K562 (cell line): ENCODE measurements at regions not wholly inside any gene's neighbourhood (a gene's known extent, or its start where the extent isn't known, plus 50 kb on each side); places are given as distances from the start of the nearest gene placed in this dataset.

Source experiments
- ATAC-seq: fragments of 200-7000 bp; cut with Tn5 transposase; 3 replicates; pipeline ENCODE4 v1.9.1; 2020; ENCODE audit warnings: moderate library complexity
- BruUV-seq: library from RNA; stranded (reverse); fragments of 400-500 nt; replicated peaks from 2 replicates; lab custom pipeline; 2021; lab: Mats Ljungman, UMichigan
- CTCF ChIA-PET: fragments of 300-600 bp; formaldehyde crosslinking; extraction: SDS; loops from one replicate; lab custom pipeline; 2021; ENCODE audit warnings: low intra/inter-chr PET ratio; lab: Yijun Ruan, JAX
- POLR2A ChIA-PET: fragments of 300-600, 350-650 bp; sonication (Branson Sonifier 250); formaldehyde crosslinking; extraction: SDS; loops from one replicate; lab custom pipeline; 2021; ENCODE audit warnings: antibody characterized with exemption, inconsistent platforms; lab: Yijun Ruan, JAX
- DNase-seq, 4 experiments: peaks; one replicate each; pipeline versions ENCODE4 v3.0.0 to v3.0.0-alpha.2; 2011 to 2018; ENCODE audit warnings: low spot score in 3 of 4, mixed read lengths in 3 of 4; ENCODE audit errors: extremely low read depth in 1 of 4
- FAIRE-seq: peaks from 2 replicates; lab custom pipeline; 2011; peaks lifted over from hg19 to GRCh38; lab: Jason Lieb, UNC
- H2AFZ ChIP-seq: 2 replicates; pipeline ENCODE4 v1.6.0; 2011; ENCODE audit warnings: low read depth, low read length, control low read depth, inconsistent platforms
- H3K27ac ChIP-seq: fragments of 200-600 bp; 3 replicates; pipeline ENCODE4 v1.8.0; 2011; ENCODE audit warnings: low read depth, mild to moderate bottlenecking, control low read depth, inconsistent platforms, low read length, moderate library complexity, mixed read lengths; ENCODE audit errors: extremely low read depth
- H3K27me3 ChIP-seq, 2 experiments: fragments of 300-600 bp in 1 of 2; 2 replicates in 1 of 2; 3 replicates in 1 of 2; pipeline versions ENCODE4 v1.6.0 to v1.8.0; 2011; ENCODE audit warnings: inconsistent platforms in 2 of 2, low read length in 2 of 2, mild to moderate bottlenecking in 1 of 2, mixed read lengths in 1 of 2, moderate library complexity in 1 of 2; ENCODE audit not compliant: control insufficient read depth in 2 of 2, insufficient read depth in 2 of 2
- H3K36me3 ChIP-seq: fragments of 300-600 bp; 3 replicates; pipeline ENCODE4 v1.8.0; 2011; ENCODE audit warnings: mild to moderate bottlenecking, low read length, inconsistent platforms; ENCODE audit not compliant: control insufficient read depth, insufficient read depth
- H3K4me1 ChIP-seq, 2 experiments: fragments of 200-600 bp in 1 of 2; replicated peaks in 1 of 2; 2 replicates in 1 of 2; 3 replicates in 1 of 2; pipeline versions ENCODE4 v1.5.1 to v1.8.0; 2011; ENCODE audit warnings: inconsistent platforms in 2 of 2, low read length in 2 of 2, mild to moderate bottlenecking in 1 of 2, mixed read lengths in 1 of 2, moderate library complexity in 1 of 2; ENCODE audit not compliant: control insufficient read depth in 2 of 2, insufficient read depth in 2 of 2
- H3K4me2 ChIP-seq: 2 replicates; pipeline ENCODE4 v1.6.1; 2011; ENCODE audit warnings: low read length, control low read depth, inconsistent platforms, mixed read lengths; ENCODE audit not compliant: insufficient read depth
- H3K4me3 ChIP-seq: fragments of 200-600 bp; sonication (generic), shearing (Covaris generic); 2 replicates; pipeline ENCODE4 v1.5.1; 2016; ENCODE audit warnings: control low read depth, inconsistent platforms
- H3K79me2 ChIP-seq: fragments of 200-600 bp; 3 replicates; pipeline ENCODE4 v1.8.0; 2011; ENCODE audit warnings: low read length, inconsistent platforms; ENCODE audit not compliant: control insufficient read depth, insufficient read depth
- H3K9ac ChIP-seq, 2 experiments: 2 replicates each; pipeline versions ENCODE4 v1.6.0 to v1.6.1; 2011; ENCODE audit warnings: low read depth in 2 of 2, low read length in 2 of 2, control low read depth in 1 of 2, inconsistent platforms in 1 of 2, mild to moderate bottlenecking in 1 of 2, mixed read lengths in 1 of 2; ENCODE audit not compliant: insufficient read depth in 1 of 2
- H3K9me1 ChIP-seq: one replicate; pipeline ENCODE4 v1.6.0; 2011; ENCODE audit warnings: inconsistent platforms, mild to moderate bottlenecking, low read length, moderate library complexity; ENCODE audit not compliant: control insufficient read depth, insufficient read depth
- H3K9me3 ChIP-seq: replicated peaks from 2 replicates; pipeline ENCODE4 v1.5.1; 2011; ENCODE audit warnings: low read depth, low read length, inconsistent platforms; ENCODE audit not compliant: control insufficient read depth, insufficient read depth
- H4K20me1 ChIP-seq: replicated peaks from 2 replicates; pipeline ENCODE4 v1.6.1; 2011; ENCODE audit warnings: low read length, inconsistent platforms, mixed read lengths; ENCODE audit not compliant: control insufficient read depth, insufficient read depth
- ATF7 ChIP-seq: fragments of 450-650 bp; IDR thresholded peaks from 2 replicates; pipeline ENCODE4 v1.7.1; 2014; ENCODE audit warnings: mild to moderate bottlenecking, moderate library complexity
- BACH1 ChIP-seq: fragments of 200-800 bp; sonication (Bioruptor generic); IDR thresholded peaks from 2 replicates; pipeline ENCODE4 v1.6.1; 2016; ENCODE audit warnings: missing genetic modification characterization, missing compliant biosample characterization
- CSDE1 ChIP-seq, 2 experiments: fragments of 450-650 bp; IDR thresholded peaks; 2 replicates each; pipeline ENCODE4 v1.6.1; 2016; ENCODE audit warnings: mild to moderate bottlenecking in 1 of 2
- DIDO1 ChIP-seq: fragments of 450-650 bp; IDR thresholded peaks from 2 replicates; pipeline ENCODE4 v1.6.1; 2016; ENCODE audit warnings: low read depth, missing biosample characterization, missing genetic modification characterization
- MIER1 ChIP-seq: fragments of 450-650 bp; IDR thresholded peaks from 2 replicates; pipeline ENCODE4 v1.6.1; 2016; ENCODE audit warnings: antibody characterized with exemption, mild to moderate bottlenecking, low read depth
- RBM39 ChIP-seq: fragments of 200-400 bp; formaldehyde crosslinking; optimal IDR thresholded peaks from 2 replicates; pipeline ENCODE3; 2018; ENCODE audit warnings: low read depth, low read length
- SMC3 ChIP-seq: conservative IDR thresholded peaks from 2 replicates; pipeline ENCODE4 v1.6.1; 2011; ENCODE audit warnings: low read depth, low read length, improper control_type of control experiment; ENCODE audit not compliant: insufficient read depth
- SREBF1 ChIP-seq: fragments of 150-350 bp; IDR thresholded peaks from 2 replicates; pipeline ENCODE4 v1.6.1; 2014; ENCODE audit warnings: antibody characterized with exemption, low read depth, low read length, borderline replicate concordance
- SRSF7 ChIP-seq: fragments of 200-400 bp; formaldehyde crosslinking; optimal IDR thresholded peaks from 2 replicates; pipeline ENCODE3; 2017; ENCODE audit warnings: mild to moderate bottlenecking, low read depth, low read length
- STAT5B ChIP-seq: fragments of 250-450 bp; sonication (Bioruptor Pico); IDR thresholded peaks from 2 replicates; pipeline ENCODE4 v1.8.0; 2021; ENCODE audit warnings: mild to moderate bottlenecking, inconsistent platforms
- ZC3H4 ChIP-seq: sonication (generic); formaldehyde crosslinking; IDR thresholded peaks from 2 replicates; pipeline ENCODE4 v1.9.0; 2021; ENCODE audit warnings: missing genetic modification reagents, borderline replicate concordance
- ZMIZ1 ChIP-seq, 2 experiments: fragments of 150-350 bp in 1 of 2; IDR thresholded peaks; 2 replicates each; pipeline ENCODE4 v1.6.1; 2012 to 2016; ENCODE audit warnings: low read depth in 2 of 2, low read length in 2 of 2, mild to moderate bottlenecking in 1 of 2, moderate library complexity in 1 of 2
- ZNF133 ChIP-seq: fragments of 250-450 bp; sonication (Bioruptor Pico); IDR thresholded peaks from 2 replicates; pipeline ENCODE4 v1.4.0; 2020; ENCODE audit warnings: mild to moderate bottlenecking
- ZNF347 ChIP-seq: fragments of 450-650 bp; formaldehyde crosslinking; IDR thresholded peaks from 2 replicates; pipeline ENCODE4 v1.4.0; 2020; ENCODE audit warnings: low read depth, mild to moderate bottlenecking, moderate library complexity
- ZNF41 ChIP-seq: fragments of 250-450 bp; sonication (Bioruptor Pico); conservative IDR thresholded peaks from 2 replicates; pipeline ENCODE4 v1.4.0; 2020; ENCODE audit warnings: mild to moderate bottlenecking
- WGBS: fragments of 100-300 bp; shearing (Covaris generic); methylation state at CpG from one replicate; pipeline ENCODE4 v1.1.6; 2016; ENCODE audit warnings: low coverage, mixed read lengths; ENCODE audit not compliant: insufficient coverage; ENCODE audit errors: missing lambda C conversion rate; 5-methylcytosine and 5-hydroxymethylcytosine counted together
- in situ Hi-C: fragments of 300-500 bp; cut with MboI; formaldehyde crosslinking; loops from 4 replicates; pipeline ENCODE4 v1.15.0; 2018; ENCODE audit warnings: inconsistent platforms, mixed read lengths
- intact Hi-C: fragments of 100-400 bp; cut with micrococcal nuclease; formaldehyde crosslinking; loops from 2 replicates; pipeline ENCODE4 v1.14.2; 2022

GRCh38 chr20:16661756-16662155, 68.1 kb upstream of the SNRPB2 start:
- Histone ChIP-seq H3K4me2 (no peak overlapping the region), H3K27ac (no peak overlapping the region), H3K4me1 (no peaks in the 10 kb centered on the region; a peak in 1 of 5 replicates), H3K36me3 (no peaks in the 10 kb centered on the region), H3K4me3 (no peak overlapping the region), H3K9ac (no peak overlapping the region), H4K20me1 (no peaks in the 10 kb centered on the region), H3K9me3 (no peaks in the 10 kb centered on the region), H3K79me2 (no peaks in the 10 kb centered on the region), H3K9me1 (no peaks in the 10 kb centered on the region), H2AFZ (no peak overlapping the region), H3K27me3 (no peaks in the 10 kb centered on the region)
- POLR2A ChIA-PET = no interaction called here
- WGBS = 0% methylated on average over 1 of the region's 2 CpGs
- TF ChIP-seq CSDE1 (IDR thresholded peaks at IDR 0.05) = no peak
- no peak for TF ChIP-seq ZNF347 (CRISPR knock-in tag)
- no peak for TF ChIP-seq RBM39
- no peak for TF ChIP-seq STAT5B (CRISPR knock-in tag)
- CTCF ChIA-PET = no interaction called here
- in situ Hi-C loops (no loop called here), intact Hi-C loops (no loop called here)
- DNase-seq (no peak), FAIRE-seq (no peak), ATAC-seq (no peak)
- BruUV-seq = no TSS peak

- no peak overlapping the region for H3K4me3 ChIP-seq
- no peaks in the 10 kb centered on the region for H3K79me2 ChIP-seq
- intact Hi-C loops (no loop called here), in situ Hi-C loops (no loop called here)
- WGBS = 0% methylated on average over 5 of the region's 5 CpGs
- H3K4me2 ChIP-seq = no peak overlapping the region
- H4K20me1 ChIP-seq = no peaks in the 10 kb centered on the region
- FAIRE-seq = no peak
- H3K4me1 ChIP-seq = no peaks in the 10 kb centered on the region
- H3K9me3 ChIP-seq = no peaks in the 10 kb centered on the region
- no peak for ATAC-seq
- ChIA-PET POLR2A (no interaction called here), CTCF (no interaction called here)
- BruUV-seq = no TSS peak
- peaks cover 0 to 4% of the 10 kb centered on the region in 2 experiments; a peak in 1 of 5 replicates for H3K27me3 ChIP-seq
- no peaks in the 10 kb centered on the region for H3K36me3 ChIP-seq
- no peak for DNase-seq
- no peak overlapping the region for H3K9ac ChIP-seq
- no peak overlapping the region for H3K27ac ChIP-seq
- H2AFZ ChIP-seq = no peak overlapping the region
- no peaks in the 10 kb centered on the region for H3K9me1 ChIP-seq
- TF ChIP-seq BACH1 (tag) (no peak), SRSF7 (no peak), ZNF41 (CRISPR knock-in tag) (no peak), SREBF1 (no peak), ATF7 (no peak), ZNF133 (CRISPR knock-in tag) (no peak), DIDO1 (no peak), ZMIZ1 (IDR thresholded peaks at IDR 0.05; ENCODE audit: low read depth in 2 of 2, low read length in 2 of 2) (no peak), ZC3H4 (CRISPR knock-in tag) (no peak), MIER1 (no peak), SMC3 (no peak)
These were observed 74.8 kb upstream of the SNRPB2 start for GRCh38 chr20:16654858-16655535.
